KMS-11 (cell line): ENCODE measurements at regions not wholly inside any gene's neighbourhood (a gene's known extent, or its start where the extent isn't known, plus 50 kb on each side); places are given as distances from the start of the nearest gene placed in this dataset.

Experiments
- H2AFZ ChIP-seq: fragments of 200-600 bp; sonication (generic); 2 replicates; pipeline ENCODE4 v1.6.1; 2016; ENCODE audit warnings: antibody characterized with exemption, mixed run types, low read depth
- H3K27ac ChIP-seq: fragments of 200-600 bp; sonication (generic); 2 replicates; pipeline ENCODE4 v1.6.1; 2016; ENCODE audit warnings: mild to moderate bottlenecking, mixed run types
- H3K27me3 ChIP-seq: fragments of 200-600 bp; sonication (generic); 2 replicates; pipeline ENCODE4 v1.6.1; 2017; ENCODE audit warnings: mild to moderate bottlenecking, low read depth, mixed run types, moderate library complexity; ENCODE audit not compliant: insufficient read depth
- H3K36me3 ChIP-seq: fragments of 200-600 bp; sonication (generic); 2 replicates; pipeline ENCODE4 v1.6.1; 2017; ENCODE audit warnings: mild to moderate bottlenecking, mixed run types; ENCODE audit not compliant: insufficient read depth
- H3K4me1 ChIP-seq: fragments of 200-600 bp; sonication (generic); 2 replicates; pipeline ENCODE4 v1.6.1; 2016; ENCODE audit warnings: mild to moderate bottlenecking, low read depth, mixed run types; ENCODE audit not compliant: poor library complexity, severe bottlenecking
- H3K4me2 ChIP-seq: fragments of 200-600 bp; sonication (generic); 2 replicates; pipeline ENCODE4 v1.7.0; 2016; ENCODE audit warnings: mild to moderate bottlenecking, mixed run types
- H3K4me3 ChIP-seq: fragments of 200-600 bp; sonication (generic); IDR thresholded peaks from 2 replicates; pipeline ENCODE4 v1.6.1; 2017; ENCODE audit warnings: low read depth, low read length, mixed read lengths; ENCODE audit not compliant: insufficient read depth
- H3K79me2 ChIP-seq: fragments of 200-600 bp; sonication (generic); 2 replicates; pipeline ENCODE4 v1.6.1; 2016; ENCODE audit warnings: low read depth, mixed run types; ENCODE audit not compliant: insufficient read depth
- H3K9ac ChIP-seq: fragments of 200-600 bp; sonication (generic); 2 replicates; pipeline ENCODE4 v1.6.1; 2016; ENCODE audit warnings: mild to moderate bottlenecking, mixed run types
- H4K20me1 ChIP-seq: fragments of 200-600 bp; sonication (generic); 2 replicates; pipeline ENCODE4 v1.6.1; 2016; ENCODE audit warnings: mild to moderate bottlenecking, mixed run types; ENCODE audit not compliant: insufficient read depth
- TF ChIP-seq, protein P1 (sequence below): fragments of 200-600 bp; sonication (generic); conservative IDR thresholded peaks from 2 replicates; pipeline ENCODE4 v1.6.1; 2017; ENCODE audit warnings: low read depth, mild to moderate bottlenecking, antibody characterized with exemption, low read length, moderate library complexity, mixed read lengths

DNA sequence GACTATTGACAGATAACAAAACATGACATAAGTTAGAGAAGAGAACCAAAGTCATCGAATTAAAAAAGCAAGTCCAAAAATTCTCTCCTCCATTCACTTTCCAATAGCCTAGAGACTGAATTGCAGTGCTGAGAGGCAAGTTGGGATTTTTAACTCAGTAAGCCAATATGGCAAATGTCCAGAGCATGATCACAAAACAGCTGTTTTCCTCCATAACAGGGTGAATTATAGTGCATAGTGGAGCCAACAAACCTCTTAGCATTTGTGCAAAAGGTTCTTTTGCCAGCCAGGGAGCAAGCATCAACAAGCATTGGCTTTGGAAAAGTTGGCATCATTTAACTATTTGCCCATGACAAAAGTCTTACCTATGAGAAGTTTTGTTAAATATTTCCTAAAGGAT lies 458.8 kb upstream of the NOVA1 start:
- Histone ChIP-seq H3K4me3 (no peak overlapping the region), H3K79me2 (no peaks in the 10 kb centered on the region), H3K36me3 (no peaks in the 10 kb centered on the region), H3K27me3 (no peaks in the 10 kb centered on the region), H3K27ac (no peak overlapping the region), H2AFZ (no peak overlapping the region), H3K4me2 (no peak overlapping the region), H3K9ac (no peak overlapping the region), H4K20me1 (no peaks in the 10 kb centered on the region), H3K4me1 (no peaks in the 10 kb centered on the region)
- TF ChIP-seq, protein P1, sequence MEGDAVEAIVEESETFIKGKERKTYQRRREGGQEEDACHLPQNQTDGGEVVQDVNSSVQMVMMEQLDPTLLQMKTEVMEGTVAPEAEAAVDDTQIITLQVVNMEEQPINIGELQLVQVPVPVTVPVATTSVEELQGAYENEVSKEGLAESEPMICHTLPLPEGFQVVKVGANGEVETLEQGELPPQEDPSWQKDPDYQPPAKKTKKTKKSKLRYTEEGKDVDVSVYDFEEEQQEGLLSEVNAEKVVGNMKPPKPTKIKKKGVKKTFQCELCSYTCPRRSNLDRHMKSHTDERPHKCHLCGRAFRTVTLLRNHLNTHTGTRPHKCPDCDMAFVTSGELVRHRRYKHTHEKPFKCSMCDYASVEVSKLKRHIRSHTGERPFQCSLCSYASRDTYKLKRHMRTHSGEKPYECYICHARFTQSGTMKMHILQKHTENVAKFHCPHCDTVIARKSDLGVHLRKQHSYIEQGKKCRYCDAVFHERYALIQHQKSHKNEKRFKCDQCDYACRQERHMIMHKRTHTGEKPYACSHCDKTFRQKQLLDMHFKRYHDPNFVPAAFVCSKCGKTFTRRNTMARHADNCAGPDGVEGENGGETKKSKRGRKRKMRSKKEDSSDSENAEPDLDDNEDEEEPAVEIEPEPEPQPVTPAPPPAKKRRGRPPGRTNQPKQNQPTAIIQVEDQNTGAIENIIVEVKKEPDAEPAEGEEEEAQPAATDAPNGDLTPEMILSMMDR, result no peak

DNA sequence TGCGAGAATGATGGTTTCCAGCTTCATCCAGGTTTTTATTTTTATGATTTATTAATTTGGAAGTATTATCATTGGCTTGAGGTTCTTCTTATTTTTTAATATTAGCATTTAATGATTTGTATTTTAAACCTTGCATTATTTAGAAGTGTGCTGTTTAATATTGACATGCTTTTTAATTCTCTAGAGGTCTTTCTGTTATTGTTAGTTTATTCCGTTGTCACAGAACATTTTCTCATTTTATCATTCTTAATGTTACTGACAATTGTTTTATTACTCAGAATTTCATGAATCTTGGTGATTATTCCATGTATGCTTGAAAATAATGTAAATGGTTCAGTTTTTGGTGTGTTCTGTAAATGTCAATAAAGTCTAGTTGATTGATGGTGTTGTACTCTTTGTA lies 463.5 kb upstream of the NOVA1 start:
- no peaks in the 10 kb centered on the region for H3K4me1 ChIP-seq
- no peak overlapping the region for H2AFZ ChIP-seq
- no peak overlapping the region for H3K4me3 ChIP-seq
- TF ChIP-seq, protein P1, result no peak
- H4K20me1 ChIP-seq, result no peaks in the 10 kb centered on the region
- no peaks in the 10 kb centered on the region for H3K27me3 ChIP-seq
- no peaks in the 10 kb centered on the region for H3K79me2 ChIP-seq
- H3K36me3 ChIP-seq, result no peaks in the 10 kb centered on the region
- no peak overlapping the region for H3K27ac ChIP-seq
- no peak overlapping the region for H3K9ac ChIP-seq
- H3K4me2 ChIP-seq, result no peak overlapping the region

DNA sequence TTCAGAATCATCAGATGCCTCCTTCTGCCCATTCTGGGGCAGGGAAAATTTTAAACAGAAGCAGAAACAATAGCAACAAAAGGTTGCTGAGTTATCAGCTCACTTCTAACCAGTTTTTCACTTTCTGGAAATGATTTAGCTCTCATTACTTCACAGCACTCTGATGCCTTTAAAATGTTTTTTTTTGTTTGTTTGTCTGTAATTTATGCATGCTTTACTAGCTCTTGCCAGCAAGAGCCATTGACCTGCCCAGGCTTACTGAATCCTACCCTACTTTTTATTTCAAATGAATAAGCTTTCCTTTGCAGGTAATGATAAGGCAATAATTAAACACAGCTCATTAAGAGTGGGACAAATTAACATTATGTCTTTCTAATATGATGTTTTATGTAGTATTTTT lies 466.1 kb upstream of the NOVA1 start:
- Histone ChIP-seq H3K4me1 (no peaks in the 10 kb centered on the region), H3K36me3 (no peaks in the 10 kb centered on the region), H3K4me3 (no peak overlapping the region), H3K27ac (no peak overlapping the region), H3K4me2 (no peak overlapping the region), H3K79me2 (no peaks in the 10 kb centered on the region), H3K9ac (no peak overlapping the region), H3K27me3 (no peaks in the 10 kb centered on the region), H4K20me1 (no peaks in the 10 kb centered on the region), H2AFZ (no peak overlapping the region)
- TF ChIP-seq, protein P1, result no peak

DNA sequence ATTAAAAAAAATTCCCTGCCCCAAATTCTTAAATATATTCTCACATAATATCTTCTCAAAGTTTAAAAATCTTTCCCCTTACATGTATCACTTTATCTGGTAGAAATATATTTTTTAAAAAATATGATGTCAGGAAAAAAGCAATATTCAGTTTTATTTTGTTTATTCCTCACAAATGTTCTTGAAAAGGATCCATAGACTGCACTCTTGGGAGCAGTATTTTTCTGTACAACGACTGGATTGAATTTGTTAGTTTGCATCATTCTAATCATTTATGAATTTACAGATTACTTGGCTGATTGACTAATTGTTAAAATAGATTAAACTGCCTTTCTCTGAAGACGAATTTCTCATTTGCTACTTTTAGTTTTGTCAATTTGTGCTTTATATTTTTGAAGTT lies 468.1 kb upstream of the NOVA1 start:
- Histone ChIP-seq H3K4me2 (no peak overlapping the region), H3K27ac (no peak overlapping the region), H3K36me3 (no peaks in the 10 kb centered on the region), H4K20me1 (no peaks in the 10 kb centered on the region), H3K9ac (no peak overlapping the region), H3K27me3 (no peaks in the 10 kb centered on the region), H3K4me1 (no peaks in the 10 kb centered on the region), H3K4me3 (no peak overlapping the region), H3K79me2 (no peaks in the 10 kb centered on the region), H2AFZ (no peak overlapping the region)
- TF ChIP-seq, protein P1, result no peak

DNA sequence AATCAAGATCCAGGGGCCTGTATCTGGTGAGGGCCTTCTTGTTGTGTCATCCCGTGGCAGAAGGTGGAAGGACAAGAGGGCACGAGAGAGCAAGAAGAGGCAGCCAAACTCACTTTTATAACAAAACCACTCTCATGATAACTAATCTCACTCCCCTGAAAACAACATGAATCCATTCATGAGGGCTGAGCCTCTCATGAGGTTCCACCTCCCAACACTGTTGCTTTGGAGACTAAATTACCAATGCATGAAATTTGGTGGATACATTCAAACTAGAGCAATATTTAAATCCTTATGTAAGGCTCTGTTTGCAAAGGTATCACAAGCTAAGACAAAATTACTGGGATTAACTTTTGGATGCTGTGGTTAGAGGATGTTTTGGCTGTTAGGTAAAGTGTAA lies 470.1 kb upstream of the NOVA1 start:
- no peak overlapping the region for H2AFZ ChIP-seq
- no peak overlapping the region for H3K9ac ChIP-seq
- no peaks in the 10 kb centered on the region for H3K79me2 ChIP-seq
- TF ChIP-seq, protein P1, result no peak
- no peaks in the 10 kb centered on the region for H4K20me1 ChIP-seq
- H3K4me1 ChIP-seq, result no peaks in the 10 kb centered on the region
- no peak overlapping the region for H3K27ac ChIP-seq
- H3K4me2 ChIP-seq, result no peak overlapping the region
- no peaks in the 10 kb centered on the region for H3K36me3 ChIP-seq
- H3K27me3 ChIP-seq, result no peaks in the 10 kb centered on the region
- no peak overlapping the region for H3K4me3 ChIP-seq
